ENCODE measurements at regions not wholly inside any gene's neighbourhood (a gene's known extent, or its start where the extent isn't known, plus 50 kb on each side); places are given as distances from the start of the nearest gene placed in this dataset.
"Not testable (repeated sequence)": the region's sequence is repeated elsewhere in the genome, so short reads cannot be mapped to it uniquely, and the experiment has no call there.

DNA sequence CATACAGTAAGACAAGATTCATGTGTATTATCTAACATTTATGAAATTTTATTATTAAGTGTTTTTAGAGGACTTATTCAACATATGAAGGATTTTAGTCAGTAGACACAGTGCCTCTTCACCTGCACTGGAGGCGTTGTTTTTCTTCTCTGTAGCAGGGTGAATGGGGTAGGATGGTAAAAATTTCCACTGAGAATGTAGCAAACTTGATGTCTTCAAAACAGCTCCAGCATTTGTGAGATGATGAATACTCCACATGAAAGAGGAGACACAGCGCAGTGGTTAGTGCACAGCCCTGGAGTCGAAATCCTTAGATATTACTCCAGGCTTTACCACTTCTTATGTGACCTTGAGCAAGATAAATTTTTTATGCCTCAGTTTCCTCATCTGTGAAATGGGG, 110.5 kb upstream of the AHI1 start:
- H3K27ac ChIP-seq (ENCODE audit: low read depth, low read length): no peak overlapping the region
- H3K27me3 ChIP-seq (ENCODE audit: insufficient read depth, low read length): no peaks in the 10 kb centered on the region
- H3K4me1 ChIP-seq (ENCODE audit: insufficient read depth, low read length): no peaks in the 10 kb centered on the region
- H3K4me3 ChIP-seq (ENCODE audit: insufficient read depth, low read length): no peak overlapping the region
- no peaks in the 10 kb centered on the region for H3K36me3 ChIP-seq (ENCODE audit: insufficient read depth, low read length)
- no peak for DNase-seq (ENCODE audit: insufficient read length, low spot score, missing footprints)
- TF ChIP-seq, protein P1, sequence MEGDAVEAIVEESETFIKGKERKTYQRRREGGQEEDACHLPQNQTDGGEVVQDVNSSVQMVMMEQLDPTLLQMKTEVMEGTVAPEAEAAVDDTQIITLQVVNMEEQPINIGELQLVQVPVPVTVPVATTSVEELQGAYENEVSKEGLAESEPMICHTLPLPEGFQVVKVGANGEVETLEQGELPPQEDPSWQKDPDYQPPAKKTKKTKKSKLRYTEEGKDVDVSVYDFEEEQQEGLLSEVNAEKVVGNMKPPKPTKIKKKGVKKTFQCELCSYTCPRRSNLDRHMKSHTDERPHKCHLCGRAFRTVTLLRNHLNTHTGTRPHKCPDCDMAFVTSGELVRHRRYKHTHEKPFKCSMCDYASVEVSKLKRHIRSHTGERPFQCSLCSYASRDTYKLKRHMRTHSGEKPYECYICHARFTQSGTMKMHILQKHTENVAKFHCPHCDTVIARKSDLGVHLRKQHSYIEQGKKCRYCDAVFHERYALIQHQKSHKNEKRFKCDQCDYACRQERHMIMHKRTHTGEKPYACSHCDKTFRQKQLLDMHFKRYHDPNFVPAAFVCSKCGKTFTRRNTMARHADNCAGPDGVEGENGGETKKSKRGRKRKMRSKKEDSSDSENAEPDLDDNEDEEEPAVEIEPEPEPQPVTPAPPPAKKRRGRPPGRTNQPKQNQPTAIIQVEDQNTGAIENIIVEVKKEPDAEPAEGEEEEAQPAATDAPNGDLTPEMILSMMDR (IDR thresholded peaks at IDR 0.05; ENCODE audit: extremely low read depth, low read depth, low read length): no peak
- H4K20me1 ChIP-seq (ENCODE audit: insufficient read depth, low read length): no peaks in the 10 kb centered on the region
- H3K79me2 ChIP-seq (ENCODE audit: insufficient read depth, low read length): no peaks in the 10 kb centered on the region
- H3K4me2 ChIP-seq (ENCODE audit: insufficient read depth, low read length): no peak overlapping the region
- H3K9me3 ChIP-seq (ENCODE audit: low read depth, low read length): no peaks in the 10 kb centered on the region
- H2AFZ ChIP-seq (ENCODE audit: low read length): no peak overlapping the region

DNA sequence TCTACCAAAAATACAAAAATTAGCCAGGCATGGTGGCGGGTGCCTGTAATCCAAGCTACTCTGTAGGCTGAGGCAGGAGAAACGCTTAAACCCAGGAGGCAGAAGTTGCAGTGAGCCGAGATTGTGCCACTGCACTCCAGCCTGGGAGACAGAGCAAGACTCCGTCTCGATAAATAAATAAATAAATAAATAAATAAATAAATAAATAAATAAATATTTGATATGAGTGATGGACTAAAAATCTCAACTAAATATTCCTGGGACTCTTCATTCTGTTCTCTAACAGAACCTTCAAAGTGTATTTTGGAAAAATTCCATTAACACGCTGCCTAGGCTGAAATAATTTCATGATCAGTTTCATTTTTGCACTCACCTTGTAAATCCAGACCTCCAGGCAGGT, 112.7 kb upstream of the AHI1 start:
- not testable (repeated sequence) for H3K27me3 ChIP-seq (ENCODE audit: insufficient read depth, low read length); H3K27ac ChIP-seq (ENCODE audit: low read depth, low read length); H3K4me2 ChIP-seq (ENCODE audit: insufficient read depth, low read length); H2AFZ ChIP-seq (ENCODE audit: low read length); H3K79me2 ChIP-seq (ENCODE audit: insufficient read depth, low read length); H4K20me1 ChIP-seq (ENCODE audit: insufficient read depth, low read length); H3K36me3 ChIP-seq (ENCODE audit: insufficient read depth, low read length); H3K4me1 ChIP-seq (ENCODE audit: insufficient read depth, low read length); DNase-seq (ENCODE audit: insufficient read length, low spot score, missing footprints); H3K4me3 ChIP-seq (ENCODE audit: insufficient read depth, low read length); H3K9me3 ChIP-seq (ENCODE audit: low read depth, low read length)

DNA sequence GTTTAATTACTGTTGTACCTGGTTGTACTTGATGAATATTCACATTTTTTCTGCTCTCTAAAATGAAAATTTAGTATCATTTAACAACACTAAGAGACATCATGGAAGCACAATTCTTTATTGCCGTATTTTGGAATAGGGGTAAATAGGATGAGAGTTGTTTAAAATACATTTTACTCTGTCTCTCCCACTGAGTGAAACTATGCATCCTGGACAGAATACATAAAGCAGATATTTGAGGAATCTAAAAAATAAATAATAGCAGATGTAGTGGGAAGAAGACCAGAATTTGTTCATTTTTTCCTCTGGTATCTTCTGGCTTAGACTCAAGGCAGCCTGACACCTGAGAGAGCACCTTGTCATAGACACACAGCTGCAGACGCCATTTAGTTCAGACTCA, 119.1 kb upstream of the AHI1 start:
- Histone ChIP-seq H3K4me3 (ENCODE audit: insufficient read depth, low read length) (no peak overlapping the region), H3K4me1 (ENCODE audit: insufficient read depth, low read length) (no peaks in the 10 kb centered on the region), H2AFZ (ENCODE audit: low read length) (no peak overlapping the region), H3K36me3 (ENCODE audit: insufficient read depth, low read length) (no peaks in the 10 kb centered on the region), H3K4me2 (ENCODE audit: insufficient read depth, low read length) (no peak overlapping the region), H3K27me3 (ENCODE audit: insufficient read depth, low read length) (no peaks in the 10 kb centered on the region), H3K27ac (ENCODE audit: low read depth, low read length) (no peak overlapping the region), H3K79me2 (ENCODE audit: insufficient read depth, low read length) (no peaks in the 10 kb centered on the region), H3K9me3 (ENCODE audit: low read depth, low read length) (no peaks in the 10 kb centered on the region), H4K20me1 (ENCODE audit: insufficient read depth, low read length) (no peaks in the 10 kb centered on the region)
- DNase-seq (ENCODE audit: insufficient read length, low spot score, missing footprints): no peak
- TF ChIP-seq, protein P1 (IDR thresholded peaks at IDR 0.05; ENCODE audit: extremely low read depth, low read depth, low read length): no peak

DNA sequence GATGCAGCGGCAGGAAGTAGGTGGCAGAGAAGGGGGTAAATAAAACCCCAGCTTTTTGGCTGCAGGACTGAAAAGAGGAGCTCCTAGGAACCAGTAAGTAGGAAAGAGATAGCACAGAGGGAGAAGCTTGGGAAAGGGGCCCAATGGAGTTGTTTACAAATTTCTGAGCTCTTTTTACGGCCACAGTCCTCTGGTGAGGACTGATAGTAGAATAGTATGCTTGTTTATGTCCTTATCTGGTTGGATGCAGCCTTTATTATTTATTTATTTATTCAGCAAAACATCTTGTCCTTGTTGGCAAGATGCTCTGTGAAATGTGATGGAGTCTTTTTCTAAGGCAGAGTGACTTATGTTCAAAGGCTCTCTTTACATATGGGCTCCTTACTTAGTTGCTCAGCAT, 119.7 kb upstream of the AHI1 start:
- H3K4me3 ChIP-seq (ENCODE audit: insufficient read depth, low read length): no peak overlapping the region
- no peaks in the 10 kb centered on the region for H3K36me3 ChIP-seq (ENCODE audit: insufficient read depth, low read length)
- H3K27ac ChIP-seq (ENCODE audit: low read depth, low read length): no peak overlapping the region
- no peaks in the 10 kb centered on the region for H4K20me1 ChIP-seq (ENCODE audit: insufficient read depth, low read length)
- H3K4me1 ChIP-seq (ENCODE audit: insufficient read depth, low read length): no peaks in the 10 kb centered on the region
- H3K9me3 ChIP-seq (ENCODE audit: low read depth, low read length): no peaks in the 10 kb centered on the region
- no peak overlapping the region for H3K4me2 ChIP-seq (ENCODE audit: insufficient read depth, low read length)
- no peak overlapping the region for H2AFZ ChIP-seq (ENCODE audit: low read length)
- H3K79me2 ChIP-seq (ENCODE audit: insufficient read depth, low read length): no peaks in the 10 kb centered on the region
- TF ChIP-seq, protein P1 (IDR thresholded peaks at IDR 0.05; ENCODE audit: extremely low read depth, low read depth, low read length): no peak
- DNase-seq (ENCODE audit: insufficient read length, low spot score, missing footprints): no peak
- H3K27me3 ChIP-seq (ENCODE audit: insufficient read depth, low read length): no peaks in the 10 kb centered on the region

DNA sequence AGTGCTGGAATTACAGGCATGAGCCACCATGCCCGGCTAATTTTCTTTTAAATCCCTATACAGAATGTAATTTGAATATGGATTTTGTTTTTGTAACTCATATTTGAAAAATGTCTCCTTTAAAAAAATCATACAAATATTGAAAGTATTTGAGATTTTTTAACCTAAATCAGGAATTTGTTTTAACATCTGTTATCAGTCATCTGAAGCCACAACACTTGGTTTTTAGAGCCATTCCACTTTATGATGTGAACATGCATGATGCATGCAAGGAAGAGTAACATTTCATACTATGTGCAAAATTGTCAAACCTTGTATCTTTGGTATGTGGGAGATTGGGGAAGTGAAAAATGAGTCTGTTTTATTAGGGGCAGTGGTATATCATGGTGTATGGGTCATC, 124.5 kb upstream of the AHI1 start:
- DNase-seq (ENCODE audit: insufficient read length, low spot score, missing footprints): no peak
- Histone ChIP-seq H3K4me3 (ENCODE audit: insufficient read depth, low read length) (no peak overlapping the region), H3K9me3 (ENCODE audit: low read depth, low read length) (no peaks in the 10 kb centered on the region), H3K36me3 (ENCODE audit: insufficient read depth, low read length) (no peaks in the 10 kb centered on the region), H3K79me2 (ENCODE audit: insufficient read depth, low read length) (no peaks in the 10 kb centered on the region), H3K27me3 (ENCODE audit: insufficient read depth, low read length) (no peaks in the 10 kb centered on the region), H3K4me2 (ENCODE audit: insufficient read depth, low read length) (no peak overlapping the region), H3K4me1 (ENCODE audit: insufficient read depth, low read length) (no peaks in the 10 kb centered on the region), H2AFZ (ENCODE audit: low read length) (no peak overlapping the region), H4K20me1 (ENCODE audit: insufficient read depth, low read length) (no peaks in the 10 kb centered on the region), H3K27ac (ENCODE audit: low read depth, low read length) (no peak overlapping the region)
- TF ChIP-seq, protein P1 (IDR thresholded peaks at IDR 0.05; ENCODE audit: extremely low read depth, low read depth, low read length): no peak
